GM04504 (cell line): ENCODE measurements at regions not wholly inside any gene's neighbourhood (a gene's known extent, or its start where the extent isn't known, plus 50 kb on each side); places are given as distances from the start of the nearest gene placed in this dataset.

Experiments used
- DNase-seq: peaks from one replicate; pipeline ENCODE4 v3.0.0-alpha.2; 2012; ENCODE audit warnings: low read depth

- DNase-seq: no peak
Observed at GRCh38 chr12:34377243-34378035, 355.1 kb downstream of the ALG10 start.

GRCh38 chr12:34379142-34379541, 356.8 kb downstream of the ALG10 start:
- DNase-seq: no peak

DNA sequence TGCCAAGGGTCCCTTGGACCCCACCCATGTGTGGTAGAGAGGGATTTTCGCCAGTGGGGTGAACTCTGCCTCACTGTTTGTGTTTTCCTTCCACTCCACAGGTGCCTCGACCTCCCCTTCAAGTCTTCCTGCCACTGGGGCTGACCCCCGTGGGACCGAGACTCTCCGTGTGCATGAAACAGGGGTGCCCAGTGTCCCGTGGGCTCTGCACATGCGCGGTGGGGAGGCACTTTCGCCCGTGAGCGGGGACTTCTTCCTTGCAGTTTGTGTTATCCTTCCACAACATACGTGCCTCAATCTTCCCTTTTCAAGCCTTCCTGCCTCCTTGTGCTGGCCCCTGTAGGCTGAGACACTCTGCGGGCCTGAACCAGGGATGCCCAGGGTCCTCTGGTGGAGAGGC, 362.4 kb downstream of the ALG10 start:
- DNase-seq: no peak

GRCh38 chr12:34386016-34386415, 363.7 kb downstream of the ALG10 start:
- no peak for DNase-seq

- no peak for DNase-seq
Observed at GRCh38 chr12:34386621-34387255, 364.4 kb downstream of the ALG10 start.

- no peak for DNase-seq
Observed at GRCh38 chr12:34387711-34388635, 365.7 kb downstream of the ALG10 start.

GRCh38 chr12:34388636-34389377, 366.5 kb downstream of the ALG10 start:
- DNase-seq: no peak

- DNase-seq: no peak
Observed at GRCh38 chr12:34389378-34390170, 367.3 kb downstream of the ALG10 start.

- no peak for DNase-seq
Observed at GRCh38 chr12:34390171-34390841, 368.0 kb downstream of the ALG10 start.

DNA sequence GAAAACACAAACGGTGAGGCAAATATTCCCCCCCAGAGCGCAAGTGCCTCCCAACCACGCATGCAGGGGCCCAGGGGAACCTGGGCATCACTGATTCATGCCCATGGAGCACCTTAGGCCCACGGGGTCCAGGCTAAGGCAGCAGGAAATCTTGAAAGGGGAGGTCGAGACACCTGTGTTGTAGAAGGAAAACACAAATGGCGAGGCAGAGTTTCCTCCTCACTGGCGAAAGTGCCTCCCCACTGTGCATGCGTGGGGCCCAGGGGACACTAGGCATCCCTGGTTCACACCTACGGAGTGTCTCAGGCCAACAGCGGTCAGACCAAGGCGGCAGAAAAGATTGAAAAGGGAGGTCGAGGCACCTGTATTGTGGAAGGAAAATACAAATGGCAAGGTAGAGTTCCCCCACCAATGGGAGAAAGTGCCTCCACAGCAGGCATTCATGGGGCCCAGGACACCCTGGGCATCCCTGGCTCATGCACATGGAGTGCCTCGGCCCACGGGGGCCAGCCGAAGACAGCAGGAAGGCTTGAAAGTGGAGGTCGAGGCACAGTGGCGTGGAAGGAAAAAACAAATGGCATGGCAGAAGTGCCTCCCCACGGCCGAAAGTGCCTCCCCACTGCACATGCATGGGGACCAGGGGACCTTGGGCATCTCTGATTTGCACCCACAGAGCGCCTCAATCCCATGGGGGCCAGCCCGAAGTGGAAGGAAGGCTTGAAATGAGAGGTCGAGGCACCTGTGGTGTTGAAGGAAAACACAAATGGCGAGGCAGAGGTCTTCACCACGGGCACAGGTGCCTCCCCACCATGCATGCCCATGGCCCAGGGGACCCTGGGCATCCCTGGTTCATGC, 368.8 kb downstream of the ALG10 start:
- DNase-seq: no peak

DNA sequence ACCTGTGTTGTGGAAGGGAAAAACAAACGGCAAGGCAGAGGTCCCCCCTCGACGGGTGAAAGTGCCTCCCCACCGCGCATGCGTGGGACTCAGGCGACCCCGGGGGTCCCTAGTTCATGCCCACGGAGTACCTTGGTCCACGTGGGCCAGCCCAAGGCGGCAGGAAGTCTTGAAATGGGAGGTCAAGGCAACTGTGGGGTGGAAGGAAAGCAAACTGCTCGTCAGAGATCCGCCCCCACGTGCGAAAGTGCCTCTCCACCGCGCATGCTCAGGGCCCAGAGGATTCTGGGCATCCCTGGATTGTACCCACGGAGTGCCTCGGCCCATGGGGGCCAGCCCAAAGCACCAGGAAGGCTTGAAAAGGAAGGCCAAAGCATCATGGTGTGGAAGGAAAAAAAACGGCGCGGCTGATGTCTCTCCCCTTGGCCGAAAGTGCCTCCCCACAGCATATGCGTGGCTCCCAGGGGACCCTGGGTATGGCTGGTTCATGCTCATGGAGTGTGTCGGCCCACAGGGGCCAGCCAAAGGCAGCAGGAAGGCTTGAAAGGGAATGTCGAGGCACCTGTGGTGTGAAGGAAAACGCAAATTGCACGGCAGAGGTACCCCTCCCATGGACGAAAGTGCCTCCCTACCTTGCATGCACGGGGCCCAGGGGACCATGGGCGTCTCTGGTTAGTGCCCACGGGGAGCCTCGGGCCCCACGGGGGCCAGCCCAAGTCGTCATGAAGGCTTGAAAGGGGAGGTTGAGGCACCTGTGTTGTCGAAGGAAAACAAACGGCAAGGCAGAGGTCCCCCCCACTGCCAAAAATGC, 369.7 kb downstream of the ALG10 start:
- no peak for DNase-seq

DNA sequence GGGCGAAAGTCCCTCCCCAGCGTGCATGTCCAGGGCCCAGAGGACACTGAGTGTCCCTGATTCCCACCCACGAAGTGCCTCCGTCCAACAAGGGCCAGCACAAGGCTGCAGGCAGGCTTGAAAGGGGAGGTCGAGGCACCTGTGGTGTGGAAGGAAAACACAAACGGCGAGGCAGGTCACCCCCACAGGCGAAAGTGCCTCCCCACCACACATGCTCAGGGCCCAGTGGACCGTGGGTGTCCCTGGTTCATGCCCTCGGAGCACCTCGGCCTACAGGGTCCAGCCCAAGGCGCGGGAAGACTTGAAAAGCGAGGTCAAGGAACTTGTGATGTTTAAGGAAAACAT, 370.4 kb downstream of the ALG10 start:
- no peak for DNase-seq

- no peak for DNase-seq
Observed at GRCh38 chr12:34393086-34393820, 371.0 kb downstream of the ALG10 start.

DNA sequence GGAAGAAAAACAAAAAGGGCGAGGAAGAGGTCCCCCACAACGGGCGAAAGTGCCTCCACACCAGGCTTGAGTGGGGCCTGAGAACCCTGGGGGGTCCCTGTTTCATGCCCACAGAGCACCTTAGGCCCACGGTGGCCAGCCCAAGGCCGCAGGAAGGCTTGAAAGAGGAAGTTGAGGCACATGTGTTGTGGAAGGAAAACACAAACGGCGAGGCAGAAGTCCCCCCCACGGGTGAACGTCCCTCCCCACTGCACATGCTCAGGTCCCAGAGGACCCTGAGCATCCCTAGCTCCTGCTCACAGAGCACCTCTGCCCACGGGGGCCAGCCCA, 371.5 kb downstream of the ALG10 start:
- no peak for DNase-seq

GRCh38 chr12:34394211-34395055, 372.1 kb downstream of the ALG10 start:
- no peak for DNase-seq

GRCh38 chr12:34395056-34396005, 373.0 kb downstream of the ALG10 start:
- no peak for DNase-seq
